ENCODE measurements at regions not wholly inside any gene's neighbourhood (a gene's known extent, or its start where the extent isn't known, plus 50 kb on each side); places are given as distances from the start of the nearest gene placed in this dataset.

DNA sequence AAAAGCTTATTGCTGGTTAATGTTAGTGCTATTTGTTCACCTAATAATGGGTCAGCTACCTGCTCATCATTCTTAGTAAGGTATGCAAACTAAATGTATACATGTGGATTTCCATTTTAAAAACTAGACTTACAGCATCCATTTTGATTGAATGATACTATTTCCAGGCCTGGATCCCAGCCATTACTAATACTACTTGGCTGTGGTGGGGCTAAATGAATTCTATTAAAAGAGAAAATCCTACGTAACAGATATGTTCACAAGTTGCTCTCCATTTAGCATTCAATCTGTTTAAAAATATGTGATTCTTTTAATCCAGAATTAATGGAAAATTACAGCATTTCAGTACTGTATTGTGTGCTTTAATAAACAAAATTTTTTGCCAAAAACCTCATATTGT is 169.4 kb upstream of the MIR17HG start:
- no peak for DNase-seq

DNA sequence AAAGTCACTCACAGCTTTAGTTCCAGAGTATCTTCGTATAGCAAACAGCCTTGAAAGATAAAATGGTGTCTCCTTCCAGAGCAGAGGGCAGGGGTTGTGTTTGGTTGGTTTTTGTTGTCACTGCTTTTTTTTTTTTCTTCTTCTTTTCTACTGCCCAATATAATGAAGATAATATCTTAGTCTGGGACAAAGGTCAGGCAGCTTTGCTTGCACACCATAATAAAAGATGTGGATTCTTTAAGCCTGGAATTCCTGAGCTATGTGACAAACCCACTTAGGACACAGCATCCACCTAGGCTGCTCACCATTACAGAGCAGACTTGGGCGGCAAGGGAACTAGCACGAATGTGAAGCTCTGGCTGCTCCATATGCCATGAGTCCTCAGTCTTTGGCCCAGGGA is 165.6 kb upstream of the MIR17HG start:
- DNase-seq = no peak

DNA sequence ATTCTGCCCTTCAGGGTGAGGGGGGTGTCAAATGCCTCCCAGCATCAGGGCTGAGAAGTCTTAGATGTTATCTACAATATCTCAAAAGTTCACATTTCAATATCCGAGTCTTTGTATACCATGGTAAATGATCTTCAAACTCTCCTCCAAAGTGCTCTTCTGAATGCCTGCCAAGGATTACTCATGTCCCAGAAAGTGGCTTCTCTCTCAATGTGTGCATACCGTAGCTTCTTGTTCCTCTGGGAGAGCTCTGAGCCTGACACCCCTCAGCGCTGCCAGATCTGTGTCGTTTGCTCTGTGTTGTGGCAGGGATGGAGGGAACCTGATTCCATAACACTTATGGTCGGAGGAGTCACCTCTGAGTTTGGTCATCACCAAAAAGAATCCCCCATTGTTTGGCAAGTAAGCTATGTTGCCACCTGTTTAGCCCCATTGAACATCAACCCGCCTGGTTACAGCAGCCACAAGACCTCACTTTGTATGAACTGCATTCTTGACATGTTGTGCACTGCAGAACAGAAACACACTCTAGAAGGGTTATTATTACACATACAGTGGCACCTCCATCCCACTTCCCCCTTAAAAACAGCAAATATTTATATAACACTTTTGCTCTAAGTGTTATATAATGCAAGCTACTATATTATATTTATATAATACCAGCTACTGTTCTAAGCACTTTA is 163.1 kb upstream of the MIR17HG start:
- no peak for DNase-seq

DNA sequence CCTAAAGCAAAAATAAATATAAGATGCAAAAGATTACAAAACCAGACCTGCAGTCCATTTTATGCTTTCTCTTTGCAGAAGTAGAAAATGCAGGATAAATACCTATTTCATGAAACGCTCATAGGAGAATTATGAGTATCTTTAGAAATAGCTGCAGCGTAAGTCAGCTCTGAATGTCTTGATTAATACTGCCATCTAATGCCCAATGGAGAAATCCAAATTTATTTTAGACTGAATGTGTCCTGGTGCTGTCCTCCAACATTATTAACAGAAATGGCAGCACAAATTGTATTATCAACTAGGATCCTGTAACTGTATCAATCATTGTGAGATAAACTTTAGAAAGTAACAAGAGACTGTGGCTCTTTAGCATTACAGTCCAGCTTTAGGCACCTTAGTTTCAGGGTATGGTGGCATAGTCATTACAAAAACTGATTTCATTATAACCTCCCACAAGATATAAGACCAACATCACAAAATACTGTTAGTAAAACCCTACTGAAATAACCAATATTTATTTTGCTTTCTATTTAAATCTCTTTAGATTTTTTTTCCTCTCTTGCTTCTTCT is 162.1 kb upstream of the MIR17HG start:
- no peak for DNase-seq

DNA sequence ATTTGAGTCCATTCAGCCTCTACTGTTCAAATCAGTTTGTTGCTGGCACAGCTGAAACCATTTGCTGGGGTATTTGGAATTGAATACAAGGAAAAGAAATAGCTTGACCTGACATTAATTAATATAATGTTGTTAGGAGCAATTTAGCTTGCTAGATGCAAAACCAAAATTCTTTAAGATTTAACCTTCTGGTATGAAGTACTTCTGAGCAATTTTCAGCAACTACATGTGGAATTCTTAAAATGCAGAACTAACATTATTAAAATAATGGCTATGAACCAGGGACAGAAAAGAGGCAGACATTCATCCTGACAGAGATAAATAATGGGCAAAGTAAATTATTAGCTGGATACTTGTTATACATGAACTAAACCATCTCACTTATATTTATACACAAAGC is 160.0 kb upstream of the MIR17HG start:
- DNase-seq = no peak

DNA sequence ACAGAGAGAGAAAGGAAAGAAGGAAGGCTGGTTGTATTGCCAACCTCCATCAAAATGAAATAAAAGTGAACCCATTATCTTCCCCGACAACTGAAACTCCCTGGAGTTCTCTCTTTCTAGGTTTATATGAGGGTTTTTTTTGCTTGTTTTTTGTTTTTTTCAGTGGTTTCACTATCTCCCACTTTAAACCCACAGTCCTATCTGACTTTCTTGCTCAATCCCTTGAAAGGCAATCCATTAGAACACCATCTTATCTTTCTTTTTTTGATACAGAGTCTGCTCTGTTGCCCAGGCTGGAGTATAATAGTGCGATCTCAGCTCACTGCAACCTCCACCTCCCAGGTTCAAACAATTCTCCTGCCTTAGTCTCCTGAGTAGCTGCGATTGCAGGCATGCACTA is 158.0 kb upstream of the MIR17HG start:
- DNase-seq = no peak

DNA sequence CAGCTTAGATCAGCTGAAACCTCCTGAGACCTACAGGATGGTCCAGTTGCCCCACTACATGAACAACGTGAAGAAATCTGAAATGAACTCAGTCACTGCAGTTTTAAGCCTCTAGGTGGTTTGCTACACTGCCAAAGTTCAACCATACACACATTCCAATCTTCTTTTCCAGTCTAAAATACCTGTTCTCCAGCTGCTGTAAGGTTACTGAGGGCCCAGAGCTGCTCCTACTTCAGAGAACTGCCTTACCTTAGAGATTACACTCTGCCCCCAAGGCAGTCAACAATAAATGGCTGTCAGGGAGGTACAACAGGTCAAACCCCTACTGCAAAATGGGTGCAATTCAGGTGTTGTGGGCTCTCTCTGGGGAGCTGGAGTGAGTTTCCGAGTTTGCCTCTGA is 154.1 kb upstream of the MIR17HG start:
- no peak for DNase-seq

DNA sequence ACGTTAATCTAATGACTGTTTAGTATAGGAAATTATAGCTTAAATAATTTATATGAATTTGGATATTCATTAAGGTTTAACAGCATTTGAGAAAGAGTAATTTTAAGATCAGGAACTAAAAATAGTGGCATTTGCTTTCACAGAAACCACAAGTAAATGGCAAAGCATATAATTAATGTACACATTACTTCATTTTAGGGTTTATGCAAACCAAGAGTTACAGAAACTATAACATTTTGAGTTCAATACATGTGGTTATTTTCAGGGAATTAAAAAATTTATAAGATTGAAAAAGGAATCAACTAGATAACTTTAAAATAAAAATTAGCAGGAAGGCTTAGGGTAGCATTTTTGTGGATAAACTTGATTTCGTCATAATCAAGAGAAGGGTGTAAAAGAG is 151.7 kb upstream of the MIR17HG start:
- DNase-seq = no peak

DNA sequence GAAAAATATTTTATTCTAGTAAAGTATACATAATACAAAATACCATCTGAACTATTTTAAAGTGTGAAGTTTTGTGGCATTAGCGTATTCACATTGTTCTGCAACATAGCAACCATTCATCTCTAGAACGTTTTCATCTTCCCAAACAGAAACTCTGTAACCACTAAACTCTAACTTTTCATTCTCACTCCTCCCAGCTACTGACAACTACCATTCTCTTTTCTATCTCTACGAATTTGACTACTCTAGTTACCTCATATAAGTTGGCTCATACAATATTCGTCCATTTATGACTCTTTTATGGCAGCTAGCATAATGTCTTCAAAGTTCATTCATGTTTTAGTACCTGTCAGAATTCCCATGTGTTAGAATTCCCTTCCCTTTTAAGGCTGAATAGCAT is 150.5 kb upstream of the MIR17HG start:
- no peak for DNase-seq

DNA sequence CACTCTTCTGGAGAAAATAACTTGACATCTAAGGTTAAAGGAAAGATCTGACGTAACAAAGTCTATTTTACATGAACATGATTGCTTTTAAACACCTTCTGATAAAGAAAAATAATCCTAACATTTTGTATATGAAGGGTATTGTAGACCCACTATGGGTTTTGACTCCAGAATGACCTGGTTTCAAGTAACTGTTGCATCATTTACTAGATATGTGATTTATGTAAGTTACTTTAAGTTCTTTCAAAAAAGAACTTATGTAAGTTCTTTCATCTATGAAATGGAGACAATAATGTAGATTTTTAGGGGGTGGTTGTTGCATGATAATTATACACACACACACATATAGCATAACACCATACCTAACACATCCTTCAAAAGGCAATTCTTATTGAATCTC is 147.6 kb upstream of the MIR17HG start:
- DNase-seq = no peak

DNA sequence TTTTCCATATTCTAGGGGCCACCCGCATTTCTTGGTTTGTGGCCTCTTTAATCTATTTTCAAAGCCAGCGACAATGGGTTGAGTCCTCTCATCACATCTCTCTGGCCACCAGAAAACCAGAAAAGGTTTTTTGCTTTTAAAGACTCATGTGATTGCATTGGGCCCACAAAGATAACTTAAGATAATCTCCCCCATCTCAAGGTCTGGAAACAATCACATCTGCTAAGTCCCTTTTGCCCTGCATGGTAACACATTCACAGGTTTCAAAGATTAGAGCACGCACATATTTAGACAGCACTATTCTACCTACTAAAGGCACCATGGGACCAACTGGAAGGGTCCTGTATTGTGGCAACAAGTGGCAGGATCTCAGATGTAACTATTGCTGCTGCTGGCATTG is 147.0 kb upstream of the MIR17HG start:
- no peak for DNase-seq

DNA sequence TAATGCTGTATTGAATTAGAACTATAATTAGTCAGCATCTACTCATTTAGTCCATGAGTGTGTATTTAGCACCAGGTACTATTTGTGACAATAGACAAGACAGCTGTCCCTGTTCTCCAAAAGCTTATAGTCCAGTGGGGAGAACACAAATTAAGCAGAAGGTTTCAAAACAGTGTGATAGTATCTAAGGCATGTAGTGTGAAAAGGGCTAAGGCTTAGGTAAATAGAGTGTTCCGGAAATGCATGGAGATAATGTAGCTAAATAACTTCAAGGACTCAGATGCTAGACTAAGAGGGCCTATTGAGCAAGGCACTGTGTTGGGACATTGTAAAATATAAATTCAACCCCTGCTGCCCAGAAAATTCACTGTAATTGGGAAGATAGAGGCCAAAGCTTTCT is 144.1 kb upstream of the MIR17HG start:
- DNase-seq = no peak

DNA sequence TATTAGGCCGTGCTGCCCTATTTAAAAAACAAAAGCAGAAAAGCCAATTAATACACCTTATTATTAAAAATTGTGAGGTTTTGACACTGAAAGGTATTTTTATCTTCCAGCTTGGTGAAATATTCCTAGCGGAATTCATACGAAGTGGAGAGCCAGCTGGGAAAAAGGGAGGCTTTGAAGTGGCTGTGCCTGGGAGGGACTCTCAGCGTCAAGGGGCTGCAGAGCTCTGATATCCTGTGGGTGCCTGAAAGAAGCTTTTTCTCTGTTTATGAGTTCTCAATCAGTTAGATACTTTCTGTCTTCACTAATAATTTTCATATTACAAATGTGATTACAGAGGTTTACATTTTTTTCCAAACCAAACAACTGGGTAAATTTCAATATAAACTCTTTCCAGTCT is 140.2 kb upstream of the MIR17HG start:
- DNase-seq = no peak

DNA sequence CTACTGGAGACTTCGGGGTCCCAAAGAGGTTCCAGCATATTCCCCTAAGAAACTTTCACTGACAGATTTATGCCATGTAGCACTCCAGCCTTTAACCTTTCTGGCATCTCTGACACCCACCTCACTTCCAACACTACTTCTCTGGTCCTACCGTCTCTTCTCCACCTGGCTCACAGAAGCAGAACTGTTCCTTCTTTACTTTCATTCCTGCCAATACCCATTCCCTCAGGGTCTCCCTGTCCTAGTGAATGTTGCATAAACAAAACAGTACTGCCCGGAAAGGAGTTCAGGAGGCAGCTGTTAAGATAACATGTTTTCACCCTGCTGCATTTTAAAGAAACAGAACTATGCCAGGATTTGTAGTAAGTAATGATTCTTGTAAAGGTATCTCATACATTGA is 136.0 kb upstream of the MIR17HG start:
- no peak for DNase-seq

DNA sequence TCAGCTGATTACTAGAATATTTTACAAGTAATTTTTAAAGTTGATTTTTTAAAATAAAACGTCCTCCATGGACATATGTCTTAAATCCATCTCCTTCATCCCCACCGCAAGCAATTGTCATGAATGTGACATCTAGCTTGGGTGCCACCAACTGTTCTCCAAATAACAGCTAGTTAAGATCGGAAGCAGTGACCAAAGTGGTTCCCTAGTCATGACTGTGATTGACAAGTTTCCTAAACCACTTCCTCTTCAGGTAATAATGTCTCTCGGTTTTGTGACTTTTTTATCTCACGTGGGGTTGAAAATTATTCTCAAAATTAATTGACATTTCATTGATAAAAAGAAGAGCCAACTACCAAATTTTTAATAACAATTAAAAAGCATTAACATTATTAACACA is 135.3 kb upstream of the MIR17HG start:
- no peak for DNase-seq

DNA sequence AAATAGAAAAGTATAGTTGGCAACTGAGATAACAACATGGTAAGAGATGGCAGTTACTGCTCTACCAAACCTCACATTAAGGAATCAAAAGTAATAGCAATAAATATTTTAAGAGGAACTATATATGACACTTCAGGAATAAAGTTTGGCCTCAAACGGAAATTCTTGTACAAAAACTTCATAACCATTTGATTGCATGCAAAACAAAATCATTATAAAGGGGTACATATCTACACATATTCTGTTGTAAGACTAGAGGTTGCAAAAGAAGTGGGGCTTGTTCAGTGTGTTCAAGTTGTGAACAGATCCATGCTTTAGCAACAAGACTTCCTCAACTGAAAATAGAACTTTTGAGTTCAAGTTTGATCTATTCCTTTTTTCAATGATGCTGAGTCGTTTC is 133.5 kb upstream of the MIR17HG start:
- DNase-seq = no peak

DNA sequence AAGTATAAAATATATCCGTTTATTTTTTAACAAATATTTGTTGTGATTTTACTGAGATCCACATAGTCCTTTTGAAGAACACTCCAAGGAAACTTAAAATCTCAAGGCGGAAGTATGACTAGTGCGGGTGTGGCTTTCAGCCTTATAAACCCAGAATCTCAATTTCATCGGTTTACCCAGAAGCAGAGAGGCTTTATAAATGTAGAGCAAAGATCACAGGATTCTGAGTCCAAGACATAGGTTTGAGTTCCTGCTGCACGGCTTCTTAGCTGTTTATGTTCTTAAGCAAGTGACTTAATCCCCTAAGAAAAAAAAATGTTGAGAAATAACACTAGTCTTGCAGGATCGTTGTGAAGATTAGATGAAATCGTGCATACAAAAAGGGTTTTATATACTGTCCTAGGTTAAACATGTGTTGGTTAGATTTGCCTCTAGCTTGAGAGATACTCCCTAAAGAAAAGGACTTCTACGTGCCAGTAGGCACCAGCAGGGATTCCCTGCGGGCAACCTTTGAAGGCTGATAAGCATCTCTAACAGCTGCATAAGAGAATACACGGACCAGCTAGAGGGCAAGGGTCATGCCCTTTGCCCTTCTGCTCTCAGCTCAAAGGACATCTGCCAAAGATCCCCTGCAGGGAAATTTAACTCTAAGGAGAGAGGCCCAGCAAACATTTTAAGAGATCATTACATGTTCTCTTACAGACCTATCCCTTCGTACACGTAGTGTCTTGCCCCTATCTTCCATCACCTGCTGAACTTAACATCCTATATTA is 130.4 kb upstream of the MIR17HG start:
- DNase-seq = no peak

DNA sequence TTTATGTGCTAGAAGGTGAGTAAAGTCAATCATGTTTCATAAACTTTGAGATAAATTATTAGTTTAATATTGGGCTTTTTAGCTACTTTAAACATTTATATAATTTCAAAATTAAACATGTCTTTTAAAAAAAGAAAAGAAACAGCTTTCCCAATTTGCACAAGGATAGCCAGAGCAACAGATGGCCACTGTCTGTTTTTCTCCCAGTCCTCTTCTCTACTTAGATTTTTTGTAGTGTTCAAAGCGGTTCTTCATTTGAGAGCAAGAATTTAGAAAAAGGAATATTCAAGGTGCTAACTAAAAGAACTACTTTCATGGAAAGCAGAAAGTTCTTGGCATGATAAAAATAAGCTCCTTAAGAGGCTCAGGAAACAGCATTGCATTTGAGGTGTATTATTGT is 128.3 kb upstream of the MIR17HG start:
- no peak for DNase-seq

DNA sequence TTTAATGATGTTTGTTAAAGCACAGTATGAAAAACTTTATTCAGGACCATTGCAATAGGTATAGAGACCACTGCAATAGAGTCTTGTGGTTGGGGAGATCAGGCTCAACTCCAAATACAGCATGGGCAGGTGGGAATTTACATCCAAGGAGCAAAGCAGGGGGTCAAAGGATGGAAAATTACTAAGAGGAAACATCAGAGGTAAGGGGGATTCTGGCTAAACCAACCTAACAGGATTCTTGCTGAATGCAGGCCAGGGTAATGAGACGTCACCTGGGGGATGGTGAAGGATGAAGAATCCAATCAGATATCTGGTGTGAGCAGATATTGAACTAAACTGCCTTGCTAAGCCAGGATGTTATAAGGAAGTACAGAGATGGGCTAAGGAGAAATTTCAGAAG is 126.6 kb upstream of the MIR17HG start:
- no peak for DNase-seq

DNA sequence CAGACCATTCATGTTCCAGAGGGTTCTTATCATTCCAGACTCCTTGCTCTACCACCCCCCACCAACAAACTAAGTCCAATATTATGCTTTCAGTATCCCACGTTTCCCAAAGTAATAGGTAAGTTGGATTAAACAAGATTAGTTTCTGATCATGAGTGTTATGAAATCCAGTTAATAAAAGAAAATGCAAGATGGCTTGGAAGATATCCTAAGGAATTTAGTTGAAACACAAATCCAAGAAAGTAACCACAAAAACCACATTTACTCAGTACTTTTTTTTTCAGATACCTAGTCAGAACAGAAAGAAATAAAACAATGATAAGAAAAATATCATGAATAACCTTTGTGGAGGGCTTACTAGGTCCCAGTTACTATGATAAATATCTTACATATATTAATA is 119.4 kb upstream of the MIR17HG start:
- DNase-seq = no peak

DNA sequence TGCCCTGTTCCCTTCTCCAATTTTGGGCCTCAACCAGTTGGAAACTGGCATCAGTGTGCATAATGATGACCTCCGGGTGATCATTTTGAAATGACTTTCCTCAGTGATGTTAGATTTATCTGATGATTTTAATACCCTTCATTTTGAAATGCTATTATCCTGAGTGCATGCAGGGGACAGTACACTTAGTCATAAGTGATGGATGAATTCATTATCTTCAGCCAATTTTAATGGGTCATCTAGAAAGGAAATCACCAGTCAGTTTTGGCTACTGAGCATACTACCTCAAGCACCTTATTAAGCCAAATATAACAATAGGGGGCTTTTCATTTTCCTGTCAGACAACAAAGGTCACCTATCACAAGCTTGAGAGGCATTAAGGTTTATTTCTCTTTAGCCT is 118.5 kb upstream of the MIR17HG start:
- no peak for DNase-seq

DNA sequence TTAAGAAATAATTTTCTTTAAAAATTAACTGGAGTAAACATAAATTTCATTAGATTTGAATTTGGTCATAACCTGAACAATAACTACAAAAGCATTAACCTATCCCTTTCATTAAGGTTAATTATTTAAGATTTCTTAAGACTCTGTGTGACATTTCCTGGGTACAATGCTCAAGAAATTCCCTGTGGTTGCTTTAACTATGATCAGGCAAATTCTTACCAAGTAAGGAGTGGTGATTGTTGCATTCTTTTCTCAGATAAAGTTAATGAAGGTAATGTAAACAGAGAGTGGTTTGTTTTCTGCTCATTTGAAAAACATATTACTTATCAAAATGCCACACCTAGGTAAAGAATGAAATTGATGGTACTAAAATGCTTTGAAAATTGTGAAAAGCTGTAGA is 114.8 kb upstream of the MIR17HG start:
- DNase-seq = no peak

DNA sequence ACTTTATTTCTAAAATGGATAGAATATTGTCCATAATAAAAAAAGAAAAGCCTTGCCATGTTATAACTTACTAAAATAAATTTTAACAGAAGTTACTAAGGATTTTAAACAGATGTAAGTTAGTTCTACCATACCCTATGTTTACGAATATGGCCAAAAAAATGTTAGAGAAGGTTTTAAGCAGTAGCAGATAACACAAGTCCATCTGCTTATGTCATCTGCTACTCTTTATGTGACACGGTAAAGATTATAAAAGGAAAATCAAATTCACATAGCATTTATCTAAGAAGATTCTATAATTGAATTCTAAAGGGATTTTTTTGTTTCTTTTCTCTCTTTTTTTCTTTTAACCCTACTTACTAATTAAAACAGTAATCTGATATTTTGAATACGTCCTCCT is 114.2 kb upstream of the MIR17HG start:
- DNase-seq = no peak

DNA sequence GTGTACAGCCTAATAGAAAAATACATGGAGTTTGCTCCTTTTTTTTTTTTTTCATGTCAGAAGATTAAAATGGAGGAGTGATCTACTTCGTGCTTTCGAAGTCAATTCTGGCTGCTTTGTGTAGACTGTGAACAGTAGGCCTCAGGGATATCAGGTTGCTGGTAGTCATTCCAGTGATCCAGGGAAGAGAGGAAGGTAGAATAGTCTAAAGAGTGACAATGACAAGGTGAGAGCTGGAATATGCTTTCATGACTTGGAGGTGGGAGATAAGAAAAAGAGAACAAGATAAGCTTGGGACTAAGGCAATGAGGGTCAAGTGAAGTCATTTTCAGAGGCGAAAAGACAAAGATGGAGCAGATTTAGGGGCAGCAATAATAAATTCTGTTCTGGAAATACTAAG is 111.3 kb upstream of the MIR17HG start:
- no peak for DNase-seq

DNA sequence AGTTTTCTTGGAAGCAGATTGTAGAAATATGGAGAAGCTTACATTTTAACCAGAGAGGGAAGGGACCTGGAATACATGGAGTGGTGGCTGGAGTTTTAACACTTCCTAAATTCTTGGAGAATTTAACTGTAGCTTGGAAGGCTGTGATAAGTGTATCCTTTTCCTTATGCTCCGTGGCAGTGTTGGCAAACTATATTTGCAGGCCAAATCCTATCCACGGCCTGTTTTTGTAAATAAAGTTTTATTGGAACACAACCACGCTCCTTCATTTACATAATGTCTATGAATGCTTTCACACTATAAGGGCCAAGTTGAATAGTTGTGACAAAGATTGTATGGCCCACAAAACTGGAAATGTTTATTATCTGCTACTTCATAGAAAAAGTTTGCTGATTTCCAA is 110.6 kb upstream of the MIR17HG start:
- no peak for DNase-seq

Measured in activated T-cell treated with anti-CD3 and anti-CD28 coated beads, Interleukin-2, amount 50 U/mL, for 1 hour (primary cell).